Neural crest cell (in vitro differentiated cells): ENCODE measurements at regions not wholly inside any gene's neighbourhood (a gene's known extent, or its start where the extent isn't known, plus 50 kb on each side); places are given as distances from the start of the nearest gene placed in this dataset.

Experiments
- DNase-seq: peaks from one replicate; pipeline ENCODE4 v3.0.0; 2021; ENCODE audit warnings: low read depth, mixed read lengths, low spot score
- H3K27ac Mint-ChIP-seq: one replicate; pipeline ENCODE4 v1.8.0; 2021; ENCODE audit warnings: mild to moderate bottlenecking, mixed read lengths; ENCODE audit not compliant: unreplicated experiment
- H3K27me3 Mint-ChIP-seq: 2 replicates; pipeline ENCODE4 v1.8.0; 2021; ENCODE audit warnings: low read depth, mild to moderate bottlenecking, mixed read lengths
- H3K36me3 Mint-ChIP-seq: 2 replicates; pipeline ENCODE4 v1.8.0; 2021; ENCODE audit warnings: low read depth, mild to moderate bottlenecking, mixed read lengths
- H3K4me1 Mint-ChIP-seq: 2 replicates; pipeline ENCODE4 v1.8.0; 2021; ENCODE audit warnings: mixed read lengths
- H3K4me3 Mint-ChIP-seq: one replicate; pipeline ENCODE4 v1.8.0; 2021; ENCODE audit warnings: mild to moderate bottlenecking, mixed read lengths
- H3K9me3 Mint-ChIP-seq: 2 replicates; pipeline ENCODE4 v1.8.0; 2021; ENCODE audit warnings: mixed read lengths
- CTCF ChIP-seq: fragments of 200-600 bp; sonication (generic); conservative IDR thresholded peaks from 2 replicates; pipeline ENCODE4 v1.5.0; 2021; ENCODE audit warnings: antibody characterized with exemption, mild to moderate bottlenecking

DNA sequence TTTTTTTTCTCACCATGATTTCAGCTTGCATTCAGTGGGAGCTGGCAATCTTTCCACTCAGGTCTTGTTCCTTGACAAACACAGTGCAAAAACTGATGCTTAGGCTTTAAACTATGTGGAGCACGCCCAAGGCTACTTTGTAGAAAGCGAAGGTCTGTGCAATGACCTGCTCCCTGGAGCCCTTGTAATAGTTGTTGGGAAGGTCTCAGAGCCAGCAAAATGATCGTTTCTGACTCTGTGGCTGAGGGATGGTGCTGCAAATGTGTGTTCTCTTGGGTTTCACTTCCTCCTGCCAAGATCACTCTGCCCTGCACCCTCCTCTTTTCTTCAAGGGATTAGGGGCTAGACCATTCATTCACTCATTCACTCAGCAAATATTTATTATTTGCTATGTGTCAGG lies 249.7 kb upstream of the MAP3K1 start:
- H3K27me3 Mint-ChIP-seq, result no peaks in the 10 kb centered on the region
- no peak for DNase-seq
- H3K27ac Mint-ChIP-seq, result no peak overlapping the region
- H3K9me3 Mint-ChIP-seq, result no peaks in the 10 kb centered on the region
- no peaks in the 10 kb centered on the region for H3K36me3 Mint-ChIP-seq
- H3K4me3 Mint-ChIP-seq, result no peak overlapping the region
- TF ChIP-seq CTCF, result no peak
- H3K4me1 Mint-ChIP-seq, result no peaks in the 10 kb centered on the region

GRCh38 chr5:56565283-56565615 lies 250.1 kb upstream of the MAP3K1 start:
- no peak for DNase-seq
- Mint-ChIP-seq H3K4me3 (no peak overlapping the region), H3K27me3 (no peaks in the 10 kb centered on the region), H3K36me3 (no peaks in the 10 kb centered on the region), H3K27ac (no peak overlapping the region), H3K4me1 (no peaks in the 10 kb centered on the region), H3K9me3 (no peaks in the 10 kb centered on the region)
- no peak for TF ChIP-seq CTCF

DNA sequence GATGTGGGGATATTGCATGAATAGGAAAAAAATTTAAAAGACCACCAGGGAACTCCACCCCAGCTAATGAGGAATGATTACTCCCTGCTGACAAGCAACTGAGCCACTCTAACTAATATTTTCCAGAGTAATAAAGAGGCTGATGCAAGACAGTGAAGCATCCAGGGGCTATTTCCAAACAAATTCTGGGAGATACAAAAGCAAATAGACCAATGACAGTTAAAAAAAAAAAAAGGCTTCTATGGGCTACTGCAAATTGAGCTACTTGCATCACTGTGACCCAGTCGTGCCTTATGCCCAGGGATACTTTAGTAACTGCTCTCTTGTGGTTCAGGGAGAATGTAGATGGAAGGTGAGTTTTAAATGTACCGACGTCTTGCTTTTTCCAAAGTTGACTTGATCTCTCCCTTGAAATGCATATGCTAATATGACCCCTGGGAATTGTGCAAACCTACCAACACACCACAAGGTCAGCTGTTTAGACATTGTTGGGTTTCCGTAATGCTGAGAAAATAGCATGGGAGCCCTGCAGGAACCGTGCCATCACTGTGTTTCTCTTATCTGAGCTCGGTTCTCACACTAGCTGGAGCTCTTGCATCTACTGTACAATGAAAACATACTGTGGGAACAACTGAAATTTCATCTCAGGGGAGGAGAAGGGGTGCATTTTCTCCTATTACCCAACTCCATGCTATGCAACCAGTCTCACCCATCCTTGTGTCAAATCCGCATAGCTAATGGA lies 250.6 kb upstream of the MAP3K1 start:
- no peak overlapping the region for H3K4me3 Mint-ChIP-seq
- TF ChIP-seq CTCF, result no peak
- H3K27me3 Mint-ChIP-seq, result no peaks in the 10 kb centered on the region
- DNase-seq, result no peak
- no peaks in the 10 kb centered on the region for H3K4me1 Mint-ChIP-seq
- H3K27ac Mint-ChIP-seq, result no peak overlapping the region
- H3K9me3 Mint-ChIP-seq, result no peaks in the 10 kb centered on the region
- no peaks in the 10 kb centered on the region for H3K36me3 Mint-ChIP-seq

GRCh38 chr5:56561455-56561854 lies 253.9 kb upstream of the MAP3K1 start:
- no peak overlapping the region for H3K4me3 Mint-ChIP-seq
- no peaks in the 10 kb centered on the region for H3K4me1 Mint-ChIP-seq
- no peak overlapping the region for H3K27ac Mint-ChIP-seq
- H3K9me3 Mint-ChIP-seq, result no peaks in the 10 kb centered on the region
- H3K27me3 Mint-ChIP-seq, result no peaks in the 10 kb centered on the region
- no peak for TF ChIP-seq CTCF
- H3K36me3 Mint-ChIP-seq, result no peaks in the 10 kb centered on the region
- DNase-seq, result no peak

DNA sequence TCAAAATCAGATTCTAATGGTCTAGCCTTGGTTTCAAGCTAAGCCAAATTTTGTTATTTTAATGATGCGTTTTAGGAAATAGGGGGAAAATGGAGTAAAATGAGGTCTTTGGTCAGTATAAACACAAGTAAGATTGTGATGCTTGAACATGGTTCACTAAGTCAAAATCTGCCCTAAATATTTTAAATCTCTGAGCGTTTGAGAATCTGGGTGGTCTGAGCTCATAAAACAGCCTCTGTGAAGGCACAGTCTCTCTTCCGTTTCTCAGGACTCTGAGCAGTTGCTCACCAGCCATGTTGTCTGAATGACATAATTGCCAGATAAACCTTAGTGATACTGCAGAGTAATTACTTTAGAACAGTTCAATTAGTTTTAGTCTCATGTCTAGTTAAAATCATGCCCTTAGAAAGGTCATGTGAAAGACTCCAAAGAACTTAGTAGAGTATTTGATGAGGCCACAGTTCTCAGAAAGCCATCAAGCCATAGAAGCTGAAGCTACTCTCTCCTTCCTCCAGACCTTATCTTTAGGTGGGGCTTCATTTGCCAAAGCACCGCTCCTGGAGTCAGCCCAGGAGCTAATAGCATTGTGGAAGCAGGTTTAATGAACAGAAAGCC lies 257.1 kb upstream of the MAP3K1 start:
- DNase-seq, result no peak
- H3K27ac Mint-ChIP-seq, result no peak overlapping the region
- no peak for TF ChIP-seq CTCF

More for the DNA sequence above, 257.1 kb upstream of the MAP3K1 start:
- Mint-ChIP-seq H3K4me1 (no peaks in the 10 kb centered on the region), H3K4me3 (no peak overlapping the region), H3K9me3 (no peaks in the 10 kb centered on the region), H3K36me3 (no peaks in the 10 kb centered on the region), H3K27me3 (no peaks in the 10 kb centered on the region)
